ENCODE measurements at regions not wholly inside any gene's neighbourhood (a gene's known extent, or its start where the extent isn't known, plus 50 kb on each side); places are given as distances from the start of the nearest gene placed in this dataset.

DNA sequence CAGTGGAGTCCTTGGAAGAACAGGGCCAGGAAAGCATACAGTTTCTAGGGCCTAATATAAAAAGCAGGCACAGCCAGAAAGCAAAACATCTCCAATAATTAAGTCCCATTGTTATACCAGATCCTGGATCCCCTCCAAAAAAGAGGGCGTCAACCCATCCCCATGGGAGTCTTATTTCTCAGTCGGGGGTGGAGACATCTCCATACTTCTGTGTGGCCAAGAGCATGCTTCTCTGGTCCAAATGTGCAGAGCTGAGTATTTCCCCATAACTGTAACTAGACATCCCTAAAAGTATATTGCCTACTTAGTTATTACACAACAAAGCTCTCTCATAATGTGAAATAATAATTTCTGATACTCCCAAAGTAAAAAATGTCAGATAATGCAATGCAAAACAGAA, 104.2 kb upstream of the SOX13 start:
- Histone ChIP-seq H3K4me2 (no peak overlapping the region), H3K36me3 (ENCODE audit: insufficient read depth) (no peaks in the 10 kb centered on the region), H3K27ac (no peak overlapping the region), H3K4me3 (IDR thresholded peaks at IDR 0.05; ENCODE audit: insufficient read depth, low read depth, low read length) (no peak overlapping the region), H3K79me2 (ENCODE audit: insufficient read depth, low read depth) (no peaks in the 10 kb centered on the region), H3K9ac (no peak overlapping the region), H3K4me1 (ENCODE audit: low read depth, poor library complexity, severe bottlenecking) (no peaks in the 10 kb centered on the region), H2AFZ (ENCODE audit: low read depth) (no peak overlapping the region), H4K20me1 (ENCODE audit: insufficient read depth) (no peaks in the 10 kb centered on the region), H3K27me3 (ENCODE audit: insufficient read depth, low read depth) (no peaks in the 10 kb centered on the region)
- TF ChIP-seq, protein P1, sequence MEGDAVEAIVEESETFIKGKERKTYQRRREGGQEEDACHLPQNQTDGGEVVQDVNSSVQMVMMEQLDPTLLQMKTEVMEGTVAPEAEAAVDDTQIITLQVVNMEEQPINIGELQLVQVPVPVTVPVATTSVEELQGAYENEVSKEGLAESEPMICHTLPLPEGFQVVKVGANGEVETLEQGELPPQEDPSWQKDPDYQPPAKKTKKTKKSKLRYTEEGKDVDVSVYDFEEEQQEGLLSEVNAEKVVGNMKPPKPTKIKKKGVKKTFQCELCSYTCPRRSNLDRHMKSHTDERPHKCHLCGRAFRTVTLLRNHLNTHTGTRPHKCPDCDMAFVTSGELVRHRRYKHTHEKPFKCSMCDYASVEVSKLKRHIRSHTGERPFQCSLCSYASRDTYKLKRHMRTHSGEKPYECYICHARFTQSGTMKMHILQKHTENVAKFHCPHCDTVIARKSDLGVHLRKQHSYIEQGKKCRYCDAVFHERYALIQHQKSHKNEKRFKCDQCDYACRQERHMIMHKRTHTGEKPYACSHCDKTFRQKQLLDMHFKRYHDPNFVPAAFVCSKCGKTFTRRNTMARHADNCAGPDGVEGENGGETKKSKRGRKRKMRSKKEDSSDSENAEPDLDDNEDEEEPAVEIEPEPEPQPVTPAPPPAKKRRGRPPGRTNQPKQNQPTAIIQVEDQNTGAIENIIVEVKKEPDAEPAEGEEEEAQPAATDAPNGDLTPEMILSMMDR (conservative IDR thresholded peaks at IDR 0.05; ENCODE audit: low read depth, low read length), result no peak

GRCh38 chr1:203969846-203970245, 103.1 kb upstream of the SOX13 start:
- Histone ChIP-seq H3K9ac (no peak overlapping the region), H3K27me3 (ENCODE audit: insufficient read depth, low read depth) (no peaks in the 10 kb centered on the region), H3K27ac (no peak overlapping the region), H3K4me2 (no peak overlapping the region), H4K20me1 (ENCODE audit: insufficient read depth) (no peaks in the 10 kb centered on the region), H2AFZ (ENCODE audit: low read depth) (no peak overlapping the region), H3K36me3 (ENCODE audit: insufficient read depth) (no peaks in the 10 kb centered on the region), H3K4me3 (IDR thresholded peaks at IDR 0.05; ENCODE audit: insufficient read depth, low read depth, low read length) (no peak overlapping the region), H3K79me2 (ENCODE audit: insufficient read depth, low read depth) (no peaks in the 10 kb centered on the region), H3K4me1 (ENCODE audit: low read depth, poor library complexity, severe bottlenecking) (no peaks in the 10 kb centered on the region)
- TF ChIP-seq, protein P1 (conservative IDR thresholded peaks at IDR 0.05; ENCODE audit: low read depth, low read length), result no peak

GRCh38 chr1:203985044-203985443, 87.9 kb upstream of the SOX13 start:
- no peak overlapping the region for H2AFZ ChIP-seq (ENCODE audit: low read depth)
- H3K27me3 ChIP-seq (ENCODE audit: insufficient read depth, low read depth), result no peaks in the 10 kb centered on the region
- no peak overlapping the region for H3K9ac ChIP-seq
- no peaks in the 10 kb centered on the region for H3K79me2 ChIP-seq (ENCODE audit: insufficient read depth, low read depth)
- TF ChIP-seq, protein P1 (conservative IDR thresholded peaks at IDR 0.05; ENCODE audit: low read depth, low read length), result no peak
- H3K4me3 ChIP-seq (IDR thresholded peaks at IDR 0.05; ENCODE audit: insufficient read depth, low read depth, low read length), result no peak overlapping the region
- H3K36me3 ChIP-seq (ENCODE audit: insufficient read depth), result no peaks in the 10 kb centered on the region
- H3K4me2 ChIP-seq, result no peak overlapping the region
- no peaks in the 10 kb centered on the region for H3K4me1 ChIP-seq (ENCODE audit: low read depth, poor library complexity, severe bottlenecking)
- no peak overlapping the region for H3K27ac ChIP-seq
- H4K20me1 ChIP-seq (ENCODE audit: insufficient read depth), result no peaks in the 10 kb centered on the region

GRCh38 chr1:203985676-203986075, 87.2 kb upstream of the SOX13 start:
- H3K9ac ChIP-seq, result no peak overlapping the region

More at GRCh38 chr1:203985676-203986075, 87.2 kb upstream of the SOX13 start:
- no peaks in the 10 kb centered on the region for H3K79me2 ChIP-seq (ENCODE audit: insufficient read depth, low read depth)
- no peaks in the 10 kb centered on the region for H3K27me3 ChIP-seq (ENCODE audit: insufficient read depth, low read depth)
- no peak overlapping the region for H3K27ac ChIP-seq
- no peak overlapping the region for H2AFZ ChIP-seq (ENCODE audit: low read depth)
- no peak overlapping the region for H3K4me2 ChIP-seq
- H3K4me1 ChIP-seq (ENCODE audit: low read depth, poor library complexity, severe bottlenecking), result no peaks in the 10 kb centered on the region
- H3K36me3 ChIP-seq (ENCODE audit: insufficient read depth), result no peaks in the 10 kb centered on the region
- TF ChIP-seq, protein P1 (conservative IDR thresholded peaks at IDR 0.05; ENCODE audit: low read depth, low read length), result no peak
- H3K4me3 ChIP-seq (IDR thresholded peaks at IDR 0.05; ENCODE audit: insufficient read depth, low read depth, low read length), result no peak overlapping the region
- no peaks in the 10 kb centered on the region for H4K20me1 ChIP-seq (ENCODE audit: insufficient read depth)

Data from KMS-11 (cell line).